OCI-LY7 (cell line): ENCODE measurements at regions not wholly inside any gene's neighbourhood (a gene's known extent, or its start where the extent isn't known, plus 50 kb on each side); places are given as distances from the start of the nearest gene placed in this dataset.

ENCODE experiments used
- BruUV-seq: library from RNA; stranded (reverse); fragments of 400-500 nt; replicated peaks from 2 replicates; lab custom pipeline; 2021; lab: Mats Ljungman, UMichigan
- CTCF ChIA-PET: fragments of 300-600 bp; sonication (Branson Sonifier 250); formaldehyde crosslinking; loops from one replicate; lab custom pipeline; 2022; ENCODE audit warnings: antibody characterized with exemption; ENCODE audit not compliant: unreplicated experiment; lab: Charles Lee
- POLR2A ChIA-PET: fragments of 300-600 bp; sonication (Branson Sonifier 250); formaldehyde crosslinking; loops from one replicate; lab custom pipeline; 2022; ENCODE audit warnings: antibody characterized with exemption; lab: Charles Lee
- DNase-seq: peaks from one replicate; pipeline ENCODE4 v3.0.0-alpha.2; 2015; ENCODE audit warnings: low spot score
- H2AFZ ChIP-seq: fragments of 200-600 bp; sonication (generic), shearing (Covaris generic); 2 replicates; pipeline ENCODE4 v1.6.1; 2014; ENCODE audit warnings: mild to moderate bottlenecking, antibody characterized with exemption, low read length, moderate library complexity
- H3K27ac ChIP-seq: fragments of 200-600 bp; sonication (generic); 2 replicates; pipeline ENCODE4 v1.5.1; 2014; ENCODE audit warnings: mixed run types, low read depth, mild to moderate bottlenecking, moderate library complexity, low read length, inconsistent platforms; ENCODE audit not compliant: poor library complexity, severe bottlenecking
- H3K36me3 ChIP-seq: fragments of 200-600 bp; sonication (generic); 2 replicates; pipeline ENCODE4 v1.6.1; 2014; ENCODE audit warnings: mild to moderate bottlenecking, antibody characterized with exemption, low read length, moderate library complexity, mixed read lengths; ENCODE audit not compliant: insufficient read depth
- H3K4me1 ChIP-seq: fragments of 200-600 bp; sonication (generic); 2 replicates; pipeline ENCODE4 v1.5.1; 2014; ENCODE audit warnings: mild to moderate bottlenecking, low read length; ENCODE audit not compliant: insufficient read depth, poor library complexity, severe bottlenecking
- H3K4me2 ChIP-seq: fragments of 200-600 bp; sonication (generic); 2 replicates; pipeline ENCODE4 v1.6.1; 2014; ENCODE audit warnings: mild to moderate bottlenecking, low read length
- H3K4me3 ChIP-seq: fragments of 200-600 bp; sonication (generic); 2 replicates; pipeline ENCODE4 v1.5.1; 2014; ENCODE audit warnings: mild to moderate bottlenecking, low read depth, low read length; ENCODE audit not compliant: poor library complexity, severe bottlenecking
- H3K79me2 ChIP-seq: fragments of 200-600 bp; sonication (generic); 2 replicates; pipeline ENCODE4 v1.6.1; 2016; ENCODE audit warnings: low read depth, mild to moderate bottlenecking, low read length, moderate library complexity, mixed read lengths; ENCODE audit not compliant: insufficient read depth
- H3K9me2 ChIP-seq: fragments of 200-600 bp; sonication (generic); 2 replicates; pipeline ENCODE4 v1.6.1; 2016; ENCODE audit warnings: mild to moderate bottlenecking, low read length, mixed read lengths; ENCODE audit not compliant: insufficient read depth
- H3K9me3 ChIP-seq: fragments of 200-600 bp; sonication (generic); 2 replicates; pipeline ENCODE4 v1.6.1; 2014; ENCODE audit warnings: mild to moderate bottlenecking, mixed run types, low read length, mixed read lengths
- H4K20me1 ChIP-seq: fragments of 200-600 bp; sonication (generic); 2 replicates; pipeline ENCODE4 v1.6.1; 2014; ENCODE audit warnings: mild to moderate bottlenecking, antibody characterized with exemption, low read length, moderate library complexity, mixed read lengths; ENCODE audit not compliant: insufficient read depth
- EZH2phosphoT487 ChIP-seq: fragments of 200-600 bp; sonication (generic); IDR thresholded peaks from 2 replicates; pipeline ENCODE4 v1.6.1; 2018; ENCODE audit warnings: low read depth, borderline replicate concordance, mild to moderate bottlenecking, mixed run types, antibody characterized with exemption, low read length, moderate library complexity, mixed read lengths
- intact Hi-C: fragments of 100-400 bp; cut with micrococcal nuclease; formaldehyde crosslinking; loops from one replicate; pipeline ENCODE4 v1.10.0; 2022; ENCODE audit not compliant: unreplicated experiment
- TF ChIP-seq, protein P1 (sequence below): fragments of 200-600 bp; sonication (generic); conservative IDR thresholded peaks from 2 replicates; pipeline ENCODE4 v1.5.1; 2014; ENCODE audit warnings: mild to moderate bottlenecking, antibody characterized with exemption, low read length, moderate library complexity, mixed read lengths

DNA sequence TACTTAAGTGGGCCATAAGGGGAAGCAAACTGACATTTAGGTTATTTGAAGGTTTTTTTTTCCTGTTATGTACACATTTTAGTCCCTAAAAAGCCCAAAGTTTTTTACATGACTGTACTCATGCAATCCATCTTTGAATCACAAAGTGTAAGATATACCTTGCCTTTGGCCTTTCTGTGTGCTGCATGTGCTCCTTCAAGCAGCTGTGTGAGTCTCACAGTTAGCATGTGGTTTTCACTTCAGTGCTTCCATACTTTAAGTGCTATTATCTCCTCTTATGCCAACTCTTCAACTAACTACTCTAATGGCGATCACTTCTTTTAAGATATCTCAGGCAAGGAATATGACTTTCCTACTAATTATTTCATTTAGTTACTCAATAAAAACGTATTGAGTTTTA, 597.1 kb upstream of the ACVR2A start:
- intact Hi-C loops = no loop called here
- Histone ChIP-seq H3K36me3 (no peaks in the 10 kb centered on the region), H3K9me3 (no peaks in the 10 kb centered on the region), H3K27ac (no peak overlapping the region), H3K4me2 (no peak overlapping the region), H4K20me1 (no peaks in the 10 kb centered on the region), H3K79me2 (no peaks in the 10 kb centered on the region), H3K9me2 (no peaks in the 10 kb centered on the region), H3K4me1 (no peaks in the 10 kb centered on the region), H3K4me3 (no peak overlapping the region), H2AFZ (no peak overlapping the region)
- no peak for TF ChIP-seq EZH2phosphoT487
- TF ChIP-seq, protein P1, sequence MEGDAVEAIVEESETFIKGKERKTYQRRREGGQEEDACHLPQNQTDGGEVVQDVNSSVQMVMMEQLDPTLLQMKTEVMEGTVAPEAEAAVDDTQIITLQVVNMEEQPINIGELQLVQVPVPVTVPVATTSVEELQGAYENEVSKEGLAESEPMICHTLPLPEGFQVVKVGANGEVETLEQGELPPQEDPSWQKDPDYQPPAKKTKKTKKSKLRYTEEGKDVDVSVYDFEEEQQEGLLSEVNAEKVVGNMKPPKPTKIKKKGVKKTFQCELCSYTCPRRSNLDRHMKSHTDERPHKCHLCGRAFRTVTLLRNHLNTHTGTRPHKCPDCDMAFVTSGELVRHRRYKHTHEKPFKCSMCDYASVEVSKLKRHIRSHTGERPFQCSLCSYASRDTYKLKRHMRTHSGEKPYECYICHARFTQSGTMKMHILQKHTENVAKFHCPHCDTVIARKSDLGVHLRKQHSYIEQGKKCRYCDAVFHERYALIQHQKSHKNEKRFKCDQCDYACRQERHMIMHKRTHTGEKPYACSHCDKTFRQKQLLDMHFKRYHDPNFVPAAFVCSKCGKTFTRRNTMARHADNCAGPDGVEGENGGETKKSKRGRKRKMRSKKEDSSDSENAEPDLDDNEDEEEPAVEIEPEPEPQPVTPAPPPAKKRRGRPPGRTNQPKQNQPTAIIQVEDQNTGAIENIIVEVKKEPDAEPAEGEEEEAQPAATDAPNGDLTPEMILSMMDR = no peak
- DNase-seq = no peak
- ChIA-PET CTCF (no interaction called here), POLR2A (interaction anchor here (1.0 kb wide), 1 partner anchor 968 kb away, joined by 3 read pairs; no protein-coding TSS in a partner anchor)
- BruUV-seq = no TSS peak

DNA sequence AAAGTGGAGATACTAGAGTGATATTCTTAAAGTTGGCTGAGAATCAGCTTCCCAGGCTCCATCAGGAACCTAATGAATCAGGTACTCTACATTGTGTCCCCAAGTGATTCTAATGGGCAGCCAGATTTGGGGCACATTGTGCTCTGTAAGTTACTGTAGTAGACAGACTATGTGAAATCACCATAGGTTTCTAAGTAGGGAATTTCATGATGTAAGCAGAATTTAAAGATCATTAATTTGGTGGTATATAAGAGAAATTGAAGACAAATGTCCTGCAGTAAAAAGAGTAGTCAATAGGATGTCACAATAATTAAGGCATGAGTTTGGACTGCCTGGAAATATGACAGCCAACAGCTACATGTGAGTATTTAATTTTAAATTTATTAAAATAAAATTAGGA, 602.4 kb upstream of the ACVR2A start:
- no peak overlapping the region for H3K4me2 ChIP-seq
- no peaks in the 10 kb centered on the region for H3K36me3 ChIP-seq
- DNase-seq = no peak
- CTCF ChIA-PET = no interaction called here
- POLR2A ChIA-PET = no interaction called here
- H3K27ac ChIP-seq = no peak overlapping the region
- no peaks in the 10 kb centered on the region for H3K79me2 ChIP-seq
- H2AFZ ChIP-seq = no peak overlapping the region
- intact Hi-C loops = no loop called here
- no peak for TF ChIP-seq EZH2phosphoT487
- TF ChIP-seq, protein P1 = no peak
- BruUV-seq = no TSS peak
- no peaks in the 10 kb centered on the region for H3K9me3 ChIP-seq
- H4K20me1 ChIP-seq = no peaks in the 10 kb centered on the region
- H3K4me1 ChIP-seq = no peaks in the 10 kb centered on the region
- no peak overlapping the region for H3K4me3 ChIP-seq
- H3K9me2 ChIP-seq = no peaks in the 10 kb centered on the region

DNA sequence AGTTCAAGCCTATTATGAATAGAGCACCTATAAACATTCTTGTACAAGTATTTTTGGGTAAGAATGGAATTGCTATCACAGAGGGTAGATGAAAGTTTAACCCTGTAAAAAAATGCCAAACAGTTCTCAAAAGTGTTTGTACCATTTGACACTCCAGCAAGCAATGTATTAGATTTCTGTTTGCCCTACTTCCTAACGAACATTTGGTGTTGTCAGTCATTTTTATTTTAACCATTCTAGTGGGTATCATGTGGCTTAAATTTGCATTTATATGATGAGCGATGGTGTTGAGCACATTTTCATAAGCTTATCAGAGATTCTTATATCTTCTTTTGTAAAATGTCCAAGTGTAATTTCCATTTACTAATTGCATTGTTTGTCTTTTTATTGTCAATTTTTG, 608.2 kb upstream of the ACVR2A start:
- no TSS peak for BruUV-seq
- intact Hi-C loops = no loop called here
- no peak for TF ChIP-seq EZH2phosphoT487
- TF ChIP-seq, protein P1 = no peak
- no peaks in the 10 kb centered on the region for H3K79me2 ChIP-seq
- H3K4me2 ChIP-seq = no peak overlapping the region
- H3K36me3 ChIP-seq = no peaks in the 10 kb centered on the region
- DNase-seq = no peak
- no peak overlapping the region for H3K4me3 ChIP-seq
- H3K9me2 ChIP-seq = no peaks in the 10 kb centered on the region
- CTCF ChIA-PET = no interaction called here
- H4K20me1 ChIP-seq = no peaks in the 10 kb centered on the region
- H3K9me3 ChIP-seq = no peaks in the 10 kb centered on the region
- H3K4me1 ChIP-seq = no peaks in the 10 kb centered on the region
- POLR2A ChIA-PET = no interaction called here
- no peak overlapping the region for H2AFZ ChIP-seq
- H3K27ac ChIP-seq = no peak overlapping the region
